ENCODE measurements at regions not wholly inside any gene's neighbourhood (a gene's known extent, or its start where the extent isn't known, plus 50 kb on each side); places are given as distances from the start of the nearest gene placed in this dataset.

GRCh38 chr10:33935350-33935749 is 600.9 kb upstream of the NRP1 start:
- TF ChIP-seq POLR2AphosphoS5 (IDR thresholded peaks at IDR 0.05; ENCODE audit: low read depth, low read length) (no peak), TAF1 (IDR thresholded peaks at IDR 0.05; ENCODE audit: borderline replicate concordance, insufficient read depth, low read length) (no peak), SIN3A (IDR thresholded peaks at IDR 0.05; ENCODE audit: borderline replicate concordance, insufficient read depth, low read length) (no peak), REST (IDR thresholded peaks at IDR 0.05; ENCODE audit: insufficient read depth in 1 of 2, low read depth in 2 of 2, low read length in 2 of 2) (no peak), FOXP2 (optimal IDR thresholded peaks at IDR 0.05; ENCODE audit: borderline replicate concordance, extremely low read depth, extremely low read length, insufficient read depth) (no peak)

GRCh38 chr10:33930079-33930478 is 595.6 kb upstream of the NRP1 start:
- TF ChIP-seq POLR2AphosphoS5 (IDR thresholded peaks at IDR 0.05; ENCODE audit: low read depth, low read length) (no peak), FOXP2 (optimal IDR thresholded peaks at IDR 0.05; ENCODE audit: borderline replicate concordance, extremely low read depth, extremely low read length, insufficient read depth) (no peak), TAF1 (IDR thresholded peaks at IDR 0.05; ENCODE audit: borderline replicate concordance, insufficient read depth, low read length) (no peak), REST (IDR thresholded peaks at IDR 0.05; ENCODE audit: insufficient read depth in 1 of 2, low read depth in 2 of 2, low read length in 2 of 2) (no peak), SIN3A (IDR thresholded peaks at IDR 0.05; ENCODE audit: borderline replicate concordance, insufficient read depth, low read length) (no peak)

- TF ChIP-seq POLR2AphosphoS5 (IDR thresholded peaks at IDR 0.05; ENCODE audit: low read depth, low read length), result no peak
- no peak for TF ChIP-seq SIN3A (IDR thresholded peaks at IDR 0.05; ENCODE audit: borderline replicate concordance, insufficient read depth, low read length)
- TF ChIP-seq FOXP2 (optimal IDR thresholded peaks at IDR 0.05; ENCODE audit: borderline replicate concordance, extremely low read depth, extremely low read length, insufficient read depth), result no peak
- no peak for TF ChIP-seq REST (IDR thresholded peaks at IDR 0.05; ENCODE audit: insufficient read depth in 1 of 2, low read depth in 2 of 2, low read length in 2 of 2)
- no peak for TF ChIP-seq TAF1 (IDR thresholded peaks at IDR 0.05; ENCODE audit: borderline replicate concordance, insufficient read depth, low read length)
Observed at GRCh38 chr10:33927347-33927746, 592.9 kb upstream of the NRP1 start.

GRCh38 chr10:33921970-33922605 is 587.6 kb upstream of the NRP1 start:
- TF ChIP-seq FOXP2 (optimal IDR thresholded peaks at IDR 0.05; ENCODE audit: borderline replicate concordance, extremely low read depth, extremely low read length, insufficient read depth) (no peak), REST (IDR thresholded peaks at IDR 0.05; ENCODE audit: insufficient read depth in 1 of 2, low read depth in 2 of 2, low read length in 2 of 2) (no peak), TAF1 (IDR thresholded peaks at IDR 0.05; ENCODE audit: borderline replicate concordance, insufficient read depth, low read length) (no peak), POLR2AphosphoS5 (IDR thresholded peaks at IDR 0.05; ENCODE audit: low read depth, low read length) (no peak), SIN3A (IDR thresholded peaks at IDR 0.05; ENCODE audit: borderline replicate concordance, insufficient read depth, low read length) (no peak)

All from PFSK-1 (cell line).